ENCODE measurements at regions not wholly inside any gene's neighbourhood (a gene's known extent, or its start where the extent isn't known, plus 50 kb on each side); places are given as distances from the start of the nearest gene placed in this dataset.

GRCh38 chr4:1563241-1563640 lies 120.9 kb downstream of the FAM53A start:
- no peak for TF ChIP-seq POLR2AphosphoS5 (IDR thresholded peaks at IDR 0.05)
- no peak for TF ChIP-seq CTCF (IDR thresholded peaks at IDR 0.05)
- TF ChIP-seq POLR2A (IDR thresholded peaks at IDR 0.05), result no peak
- no peak for TF ChIP-seq EP300 (IDR thresholded peaks at IDR 0.05; ENCODE audit: low read depth)

Measured in transverse colon (tissue), 4 donors.